B cell (primary cell): ENCODE measurements at regions not wholly inside any gene's neighbourhood (a gene's known extent, or its start where the extent isn't known, plus 50 kb on each side); places are given as distances from the start of the nearest gene placed in this dataset.

Experiments
- ATAC-seq: fragments of 200-7000 bp; cut with Tn5 transposase; one replicate; pipeline ENCODE4 v1.10.0; 2021; ENCODE audit warnings: low read depth, mild to moderate bottlenecking, moderate number of reproducible peaks, moderate library complexity
- CTCF ChIA-PET: fragments of 350-600 bp; sonication (Branson Sonifier 250); formaldehyde crosslinking; loops from one replicate; lab custom pipeline; 2021; ENCODE audit warnings: antibody characterized with exemption, inconsistent platforms; lab: Charles Lee
- POLR2A ChIA-PET: fragments of 350-600 bp; sonication (Branson Sonifier 250); formaldehyde crosslinking; loops from one replicate; lab custom pipeline; 2021; ENCODE audit warnings: antibody characterized with exemption; lab: Charles Lee
- DNase-seq: peaks from one replicate; pipeline ENCODE4 v3.0.0; 2013
- H2AFZ ChIP-seq: 2 replicates; pipeline ENCODE4 v1.6.1; 2012; ENCODE audit warnings: mild to moderate bottlenecking, low read depth, low read length; ENCODE audit not compliant: insufficient read depth, poor library complexity, severe bottlenecking
- H3K27ac ChIP-seq, 2 donors: 1 replicate in 1 of 2; 2 replicates in 1 of 2; pipeline ENCODE4 v1.5.1; 2012 to 2013; ENCODE audit warnings: low read length in 2 of 2, mild to moderate bottlenecking in 2 of 2, moderate library complexity in 1 of 2
- H3K27me3 ChIP-seq, 4 experiments: fragments of 200-600 bp in 1 of 4; sonication (generic) in 1 of 4; replicated peaks in 1 of 4; 1 replicate in 2 of 4; 2 replicates in 2 of 4; pipeline versions ENCODE4 v1.6.1 to v1.7.0; 2013 to 2016; ENCODE audit warnings: low read length in 3 of 4, mild to moderate bottlenecking in 2 of 4, mixed read lengths in 1 of 4, moderate library complexity in 1 of 4; ENCODE audit not compliant: insufficient read depth in 4 of 4, control insufficient read depth in 3 of 4; ENCODE audit errors: control extremely low read depth in 1 of 4
- H3K36me3 ChIP-seq, 2 experiments: replicated peaks in 1 of 2; 1 replicate in 1 of 2; 2 replicates in 1 of 2; pipeline versions ENCODE4 v1.6.1 to v1.7.1; 2013; ENCODE audit warnings: low read length in 1 of 2; ENCODE audit not compliant: insufficient read depth in 2 of 2, control insufficient read depth in 1 of 2; ENCODE audit errors: control extremely low read depth in 1 of 2, extremely low read depth in 1 of 2
- H3K4me1 ChIP-seq, 2 donors: fragments of 200-600 bp in 1 of 2; sonication (generic) in 1 of 2; 1 replicate in 1 of 2; 2 replicates in 1 of 2; pipeline versions ENCODE4 v1.5.1 to v1.6.1; 2013 to 2017; ENCODE audit warnings: low read length in 2 of 2; ENCODE audit not compliant: control insufficient read depth in 2 of 2, insufficient read depth in 2 of 2
- H3K4me2 ChIP-seq: replicated peaks from 2 replicates; pipeline ENCODE3; 2012; ENCODE audit warnings: mild to moderate bottlenecking, low read depth, low read length; ENCODE audit not compliant: poor library complexity, severe bottlenecking
- H3K4me3 ChIP-seq, 5 experiments: fragments of 200-600 bp in 1 of 5; sonication (generic) in 1 of 5; 1 replicate in 3 of 5; 2 replicates in 2 of 5; pipeline versions ENCODE4 v1.5.1 to v1.7.0; 2011 to 2016; ENCODE audit warnings: low read length in 4 of 5, mild to moderate bottlenecking in 4 of 5, low read depth in 2 of 5, control low read depth in 1 of 5, moderate library complexity in 1 of 5; ENCODE audit not compliant: insufficient read depth in 1 of 5; ENCODE audit errors: control extremely low read depth in 1 of 5, extremely low read depth in 1 of 5
- H3K79me2 ChIP-seq: fragments of 200-600 bp; sonication (generic); one replicate; pipeline ENCODE4 v1.6.0; 2016; ENCODE audit warnings: low read length; ENCODE audit not compliant: control insufficient read depth, insufficient read depth
- H3K9ac ChIP-seq: fragments of 200-600 bp; sonication (generic); 2 replicates; pipeline ENCODE4 v1.6.1; 2017; ENCODE audit warnings: mild to moderate bottlenecking, low read length, moderate library complexity
- H3K9me3 ChIP-seq, 3 donors: one replicate each; pipeline versions ENCODE4 v1.6.1 to v1.7.1; 2013; ENCODE audit warnings: low read length in 2 of 3; ENCODE audit not compliant: control insufficient read depth in 2 of 3, insufficient read depth in 1 of 3; ENCODE audit errors: control extremely low read depth in 1 of 3
- H4K20me1 ChIP-seq: 2 replicates; pipeline ENCODE4 v1.6.0; 2012; ENCODE audit warnings: mild to moderate bottlenecking, low read length; ENCODE audit not compliant: insufficient read depth, control insufficient read depth, poor library complexity, severe bottlenecking
- H3K27ac Mint-ChIP-seq: one replicate; pipeline ENCODE4 v1.8.0; 2021; ENCODE audit warnings: mixed read lengths
- H3K27me3 Mint-ChIP-seq: one replicate; pipeline ENCODE4 v1.8.0; 2021; ENCODE audit warnings: mixed read lengths
- H3K4me1 Mint-ChIP-seq: one replicate; pipeline ENCODE4 v1.8.0; 2021; ENCODE audit warnings: mixed read lengths
- H3K4me3 Mint-ChIP-seq: one replicate; pipeline ENCODE4 v1.8.0; 2021; ENCODE audit warnings: mixed read lengths
- H3K9me3 Mint-ChIP-seq: one replicate; pipeline ENCODE4 v1.8.0; 2022; ENCODE audit warnings: mixed read lengths; ENCODE audit not compliant: insufficient read depth
- CTCF ChIP-seq: fragments of 200-600 bp; IDR thresholded peaks from one replicate; pipeline ENCODE4 v1.8.0; 2022; ENCODE audit warnings: antibody characterized with exemption, mild to moderate bottlenecking
- EZH2 ChIP-seq: IDR thresholded peaks from 2 replicates; pipeline ENCODE4 v1.6.1; 2012; ENCODE audit warnings: borderline replicate concordance, low read depth, mild to moderate bottlenecking, moderate library complexity, low read length; ENCODE audit not compliant: insufficient read depth, poor library complexity, severe bottlenecking
- WGBS: methylation state at CpG from one replicate; pipeline ENCODE4 v1.1.5; 2013; ENCODE audit warnings: missing lambda C conversion rate; ENCODE audit not compliant: insufficient coverage; 5-methylcytosine and 5-hydroxymethylcytosine counted together
- intact Hi-C: fragments of 100-400 bp; cut with micrococcal nuclease; formaldehyde crosslinking; loops from one replicate; pipeline ENCODE4 v1.10.0; 2022

GRCh38 chr11:42271306-42271705, 811.9 kb upstream of the LRRC4C start:
- POLR2A ChIA-PET, result no interaction called here
- no peaks in the 10 kb centered on the region for H3K27me3 ChIP-seq

GRCh38 chr11:42273977-42274376, 814.5 kb upstream of the LRRC4C start:
- no peak for DNase-seq
- Histone ChIP-seq H4K20me1 (no peaks in the 10 kb centered on the region), H3K9ac (no peak overlapping the region), H3K27me3 (no peaks in the 10 kb centered on the region), H3K79me2 (no peaks in the 10 kb centered on the region), H3K4me2 (no peak overlapping the region), H3K36me3 (no peaks in the 10 kb centered on the region), H2AFZ (no peak overlapping the region), H3K4me3 (no peak overlapping the region), H3K27ac (no peak overlapping the region), H3K9me3 (peaks cover 3 to 8% (median 3%) of the 10 kb centered on the region in 3 donors), H3K4me1 (no peaks in the 10 kb centered on the region)
- no peak for ATAC-seq
- H3K4me1 Mint-ChIP-seq, result no peaks in the 10 kb centered on the region
- CTCF ChIA-PET, result no interaction called here
- H3K27me3 Mint-ChIP-seq, result no peaks in the 10 kb centered on the region
- no peak overlapping the region for H3K27ac Mint-ChIP-seq
- no peak for TF ChIP-seq EZH2
- TF ChIP-seq CTCF, result no peak
- H3K4me3 Mint-ChIP-seq, result no peak overlapping the region
- WGBS, result 100% methylated on average over 1 of the region's 6 CpGs
- POLR2A ChIA-PET, result no interaction called here
- peaks cover 8% of the 10 kb centered on the region for H3K9me3 Mint-ChIP-seq
- intact Hi-C loops, result no loop called here

More at GRCh38 chr11:42271306-42271705, 811.9 kb upstream of the LRRC4C start:
- intact Hi-C loops, result no loop called here
- no CpG with 5 or more reads among the region's 3 CpGs for WGBS
- Histone ChIP-seq H3K4me2 (no peak overlapping the region), H3K9me3 (peaks cover 1 to 8% (median 3%) of the 10 kb centered on the region in 3 donors), H2AFZ (no peak overlapping the region), H3K27ac (no peak overlapping the region), H3K9ac (no peak overlapping the region), H3K79me2 (no peaks in the 10 kb centered on the region), H3K4me3 (no peak overlapping the region), H3K4me1 (no peaks in the 10 kb centered on the region), H4K20me1 (no peaks in the 10 kb centered on the region), H3K36me3 (no peaks in the 10 kb centered on the region)
- DNase-seq (no peak), ATAC-seq (no peak)
- H3K4me1 Mint-ChIP-seq, result no peaks in the 10 kb centered on the region
- TF ChIP-seq CTCF, result no peak
- TF ChIP-seq EZH2, result no peak
- no peak overlapping the region for H3K27ac Mint-ChIP-seq
- CTCF ChIA-PET, result no interaction called here
- H3K9me3 Mint-ChIP-seq, result peaks cover 6% of the 10 kb centered on the region
- H3K27me3 Mint-ChIP-seq, result no peaks in the 10 kb centered on the region
- no peak overlapping the region for H3K4me3 Mint-ChIP-seq
